HEK293T (cell line): ENCODE measurements at regions not wholly inside any gene's neighbourhood (a gene's known extent, or its start where the extent isn't known, plus 50 kb on each side); places are given as distances from the start of the nearest gene placed in this dataset.

Experiments
- CTCF ChIA-PET: fragments of 350-600 bp; formaldehyde crosslinking; extraction: SDS; loops from one replicate; lab custom pipeline; 2021; ENCODE audit warnings: antibody characterized with exemption, inconsistent platforms; lab: Yijun Ruan, JAX
- POLR2A ChIA-PET: fragments of 350-600 bp; formaldehyde crosslinking; extraction: SDS; loops from one replicate; lab custom pipeline; 2020; ENCODE audit warnings: antibody characterized with exemption, inconsistent platforms; lab: Yijun Ruan, JAX
- DNase-seq: peaks from one replicate; pipeline ENCODE4 v3.0.0; 2012; ENCODE audit warnings: mixed read lengths; ENCODE audit errors: extremely low spot score
- ARNT ChIP-seq: fragments of 450-650 bp; IDR thresholded peaks from 2 replicates; pipeline ENCODE4 v1.6.1; 2017; ENCODE audit warnings: mild to moderate bottlenecking
- BHLHE40 ChIP-seq: fragments of 450-650 bp; IDR thresholded peaks from 2 replicates; pipeline ENCODE4 v1.6.1; 2016; ENCODE audit warnings: mild to moderate bottlenecking, moderate library complexity, borderline replicate concordance
- CTBP1 ChIP-seq: fragments of 450-650 bp; IDR thresholded peaks from 2 replicates; pipeline ENCODE4 v1.6.1; 2016; ENCODE audit warnings: borderline replicate concordance
- ELF4 ChIP-seq: fragments of 450-650 bp; IDR thresholded peaks from 2 replicates; pipeline ENCODE4 v1.6.1; 2017; ENCODE audit warnings: antibody characterized with exemption
- FOXA1 ChIP-seq: fragments of 450-650 bp; IDR thresholded peaks from 2 replicates; pipeline ENCODE4 v1.6.1; 2016; ENCODE audit warnings: mild to moderate bottlenecking
- FOXK2 ChIP-seq: fragments of 450-650 bp; IDR thresholded peaks from 2 replicates; pipeline ENCODE4 v1.6.1; 2016; ENCODE audit warnings: mild to moderate bottlenecking
- FOXM1 ChIP-seq: fragments of 450-650 bp; IDR thresholded peaks from 2 replicates; pipeline ENCODE4 v1.6.1; 2017; ENCODE audit warnings: mild to moderate bottlenecking, borderline replicate concordance
- HDGF ChIP-seq: fragments of 450-650 bp; IDR thresholded peaks from 2 replicates; pipeline ENCODE4 v1.6.1; 2017; ENCODE audit warnings: antibody characterized with exemption, borderline replicate concordance
- L3MBTL2 ChIP-seq: fragments of 450-650 bp; conservative IDR thresholded peaks from 2 replicates; pipeline ENCODE4 v1.6.1; 2016; ENCODE audit warnings: mild to moderate bottlenecking
- LEF1 ChIP-seq: fragments of 450-650 bp; IDR thresholded peaks from 2 replicates; pipeline ENCODE4 v1.6.1; 2017; ENCODE audit warnings: mild to moderate bottlenecking, borderline replicate concordance
- NFRKB ChIP-seq: fragments of 450-650 bp; IDR thresholded peaks from 2 replicates; pipeline ENCODE4 v1.6.1; 2016; ENCODE audit warnings: mild to moderate bottlenecking, moderate library complexity
- SP1 ChIP-seq: fragments of 450-650 bp; IDR thresholded peaks from 2 replicates; pipeline ENCODE4 v1.6.1; 2017
- SUZ12 ChIP-seq: fragments of 450-650 bp; IDR thresholded peaks from 2 replicates; pipeline ENCODE4 v1.6.1; 2016; ENCODE audit warnings: mild to moderate bottlenecking
- TARDBP ChIP-seq: fragments of 450-650 bp; IDR thresholded peaks from 2 replicates; pipeline ENCODE4 v1.6.1; 2016
- ZNF384 ChIP-seq: fragments of 450-650 bp; IDR thresholded peaks from 2 replicates; pipeline ENCODE4 v1.6.1; 2016
- TF ChIP-seq, protein P1 (sequence below): fragments of 450-650 bp; IDR thresholded peaks from 2 replicates; pipeline ENCODE4 v1.6.1; 2016

DNA sequence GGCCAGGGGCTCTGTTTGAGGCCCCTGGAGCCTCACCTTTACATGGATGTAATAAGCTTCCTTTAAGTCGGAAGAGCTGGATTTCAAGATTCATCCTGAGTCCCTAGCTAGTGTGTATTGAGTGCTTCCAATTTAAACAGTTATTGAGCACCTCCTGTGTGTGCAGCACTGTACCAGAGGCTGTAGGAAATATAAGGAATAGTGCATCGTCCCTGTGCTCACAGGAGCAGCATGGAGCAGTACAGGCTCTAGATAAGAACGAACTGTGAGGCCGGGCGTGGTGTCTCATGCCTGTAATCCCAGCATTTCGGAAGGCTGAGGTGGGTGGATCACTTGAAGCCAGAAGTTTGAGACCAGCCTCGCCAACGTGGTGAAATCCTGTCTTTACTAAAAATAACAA is 65.8 kb upstream of the METAP2 start:
- CTCF ChIA-PET = no interaction called here
- TF ChIP-seq FOXK2 = no peak
- no peak for TF ChIP-seq NFRKB
- no peak for TF ChIP-seq SUZ12

DNA sequence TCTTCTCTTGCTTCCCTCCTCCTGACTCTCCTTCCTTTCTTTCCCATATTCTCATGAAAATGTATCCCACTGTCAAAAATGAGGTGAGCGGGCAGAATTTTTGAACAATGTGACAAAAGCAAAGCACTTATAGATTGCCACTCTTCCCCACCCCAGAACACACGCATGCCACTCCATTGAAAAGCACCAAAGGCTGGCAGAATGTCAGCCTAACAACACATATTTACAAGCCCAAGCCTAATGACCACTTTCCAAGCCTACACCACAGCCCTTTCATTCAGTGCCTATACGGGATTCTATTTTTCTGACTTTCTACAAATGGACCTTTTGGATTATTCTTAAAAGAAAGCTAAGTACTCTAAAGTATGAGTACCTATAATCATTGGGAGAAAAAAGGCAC is 62.9 kb upstream of the METAP2 start:
- POLR2A ChIA-PET = no interaction called here

More for the DNA sequence above, 65.8 kb upstream of the METAP2 start:
- no peak for DNase-seq
- POLR2A ChIA-PET = interaction anchor here (2.2 kb wide), 1 partner anchor 66 kb away, joined by 7 read pairs; the partner anchor contains the start of gene METAP2

GRCh38 chr12:95411466-95411865 is 62.5 kb upstream of the METAP2 start:
- ChIA-PET CTCF (no interaction called here), POLR2A (interaction anchor here (1.9 kb wide), 1 partner anchor 62 kb away, joined by 9 read pairs; the partner anchor contains the start of gene METAP2)
- DNase-seq = no peak
- TF ChIP-seq ELF4 (no peak), ARNT (no peak)

More for the DNA sequence above, 62.9 kb upstream of the METAP2 start:
- no peak for DNase-seq
- no peak for TF ChIP-seq LEF1
- TF ChIP-seq, protein P1, sequence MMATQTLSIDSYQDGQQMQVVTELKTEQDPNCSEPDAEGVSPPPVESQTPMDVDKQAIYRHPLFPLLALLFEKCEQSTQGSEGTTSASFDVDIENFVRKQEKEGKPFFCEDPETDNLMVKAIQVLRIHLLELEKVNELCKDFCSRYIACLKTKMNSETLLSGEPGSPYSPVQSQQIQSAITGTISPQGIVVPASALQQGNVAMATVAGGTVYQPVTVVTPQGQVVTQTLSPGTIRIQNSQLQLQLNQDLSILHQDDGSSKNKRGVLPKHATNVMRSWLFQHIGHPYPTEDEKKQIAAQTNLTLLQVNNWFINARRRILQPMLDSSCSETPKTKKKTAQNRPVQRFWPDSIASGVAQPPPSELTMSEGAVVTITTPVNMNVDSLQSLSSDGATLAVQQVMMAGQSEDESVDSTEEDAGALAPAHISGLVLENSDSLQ = no peak
- TF ChIP-seq SP1 = no peak
- TF ChIP-seq TARDBP = no peak
- no peak for TF ChIP-seq FOXK2
- no peak for TF ChIP-seq ZNF384
- TF ChIP-seq HDGF = no peak
- no peak for TF ChIP-seq FOXM1
- TF ChIP-seq SUZ12 = no peak
- no peak for TF ChIP-seq ELF4
- no peak for TF ChIP-seq NFRKB
- no peak for TF ChIP-seq L3MBTL2
- TF ChIP-seq BHLHE40 = no peak
- no peak for TF ChIP-seq FOXA1
- CTCF ChIA-PET = no interaction called here

DNA sequence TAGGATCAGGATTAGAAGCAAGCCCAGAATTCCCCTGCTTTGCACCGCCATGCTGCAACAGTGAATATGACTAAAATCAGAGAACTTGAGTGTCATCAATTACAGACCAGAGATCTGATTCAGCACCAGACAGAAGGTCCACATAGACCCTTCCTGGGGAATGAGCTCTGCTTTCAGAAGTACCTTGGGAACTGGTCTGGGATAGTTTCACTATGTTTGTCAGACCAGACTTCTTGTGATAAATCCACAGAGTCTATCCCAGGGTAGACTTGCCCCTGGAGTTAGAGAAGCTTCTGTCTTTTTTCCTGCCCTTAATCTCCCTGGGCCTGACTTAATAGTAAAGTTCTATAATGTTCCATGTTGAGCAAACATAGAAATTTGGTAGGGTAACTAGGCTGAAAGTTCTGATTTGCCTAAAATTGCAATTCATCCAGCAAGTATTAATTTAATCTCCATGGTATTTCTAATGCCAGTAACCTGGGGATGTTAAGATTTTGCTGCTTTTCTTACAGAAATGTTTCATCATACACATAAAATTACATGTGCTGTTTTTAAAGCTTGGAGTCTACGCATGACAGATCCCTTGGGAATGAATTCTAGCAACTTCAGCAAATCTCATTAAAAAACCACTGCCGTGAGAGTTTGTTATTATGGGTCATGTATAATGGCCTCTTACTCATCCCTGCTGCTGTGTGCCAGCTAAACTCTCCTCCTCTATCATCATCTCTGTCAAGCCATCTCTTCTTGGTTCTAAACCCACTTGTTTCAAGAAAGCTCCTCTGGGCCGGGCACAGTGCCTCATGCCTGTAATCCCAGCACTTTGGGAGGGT is 61.3 kb upstream of the METAP2 start:
- CTCF ChIA-PET = interaction anchor here (0.5 kb wide), 1 partner anchor 29 kb away, joined by 3 read pairs; no protein-coding TSS in a partner anchor
- POLR2A ChIA-PET = interaction anchor here (1.9 kb wide), 1 partner anchor 61 kb away, joined by 9 read pairs; the partner anchor contains the start of gene METAP2
- TF ChIP-seq HDGF = no peak
- TF ChIP-seq FOXM1 = no peak
- no peak for TF ChIP-seq ARNT
- no peak for TF ChIP-seq TARDBP
- TF ChIP-seq FOXK2 = no peak
- TF ChIP-seq NFRKB = no peak
- TF ChIP-seq BHLHE40 = no peak
- TF ChIP-seq CTBP1 = no peak
- no peak for TF ChIP-seq L3MBTL2
- TF ChIP-seq SUZ12 = no peak
- TF ChIP-seq, protein P1 = no peak
- no peak for TF ChIP-seq ELF4
- TF ChIP-seq ZNF384 = no peak
- TF ChIP-seq SP1 = no peak
- TF ChIP-seq LEF1 = no peak
- TF ChIP-seq FOXA1 = no peak
- no peak for DNase-seq

DNA sequence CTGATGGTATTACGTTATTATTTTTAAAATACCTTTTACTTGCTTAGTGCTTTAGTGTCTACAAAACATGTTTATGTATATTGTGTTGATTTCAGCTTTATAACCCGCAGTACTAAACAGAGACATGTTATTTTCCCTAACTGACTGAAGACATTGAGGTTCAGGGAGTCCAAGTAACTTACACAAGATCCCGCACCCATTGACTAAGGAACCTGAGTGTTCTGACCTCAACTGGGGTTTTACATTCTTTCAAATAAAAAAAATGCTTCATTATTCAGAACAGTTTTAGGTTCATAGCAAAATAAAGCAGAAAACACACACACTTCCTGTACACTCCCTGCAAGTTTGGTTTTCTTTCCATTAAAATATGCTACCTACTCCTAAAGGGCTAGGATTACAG is 60.4 kb upstream of the METAP2 start:
- no peak for DNase-seq
- ChIA-PET POLR2A (interaction anchor here (1.9 kb wide), 1 partner anchor 60 kb away, joined by 9 read pairs; the partner anchor contains the start of gene METAP2), CTCF (no interaction called here)
- no peak for TF ChIP-seq BHLHE40
- no peak for TF ChIP-seq NFRKB
- no peak for TF ChIP-seq SUZ12
- TF ChIP-seq SP1 = no peak
- TF ChIP-seq FOXM1 = no peak
- TF ChIP-seq L3MBTL2 = no peak
- TF ChIP-seq ELF4 = no peak
- TF ChIP-seq LEF1 = no peak
- no peak for TF ChIP-seq ARNT

- TF ChIP-seq FOXM1 (no peak), LEF1 (no peak), L3MBTL2 (no peak), ELF4 (no peak), HDGF (no peak), SUZ12 (no peak)
- CTCF ChIA-PET = interaction anchor here (0.6 kb wide), 2 partner anchors 100 to 801 kb away, joined by 3 to 4 read pairs; no protein-coding TSS in a partner anchor
- POLR2A ChIA-PET = no interaction called here
- no peak for DNase-seq
Observed at GRCh38 chr12:95415451-95415850, 58.5 kb upstream of the METAP2 start.

- TF ChIP-seq FOXM1 (no peak), SUZ12 (no peak), NFRKB (no peak), L3MBTL2 (no peak), TARDBP (no peak), ARNT (no peak), HDGF (no peak), SP1 (no peak), ELF4 (no peak), FOXK2 (no peak), ZNF384 (no peak), FOXA1 (no peak), BHLHE40 (no peak), LEF1 (no peak)
- TF ChIP-seq, protein P1 = no peak
- POLR2A ChIA-PET = no interaction called here
- CTCF ChIA-PET = interaction anchor here (0.6 kb wide), 2 partner anchors 100 to 801 kb away, joined by 3 to 4 read pairs; no protein-coding TSS in a partner anchor
- DNase-seq = no peak
Observed at GRCh38 chr12:95416111-95416636, 57.8 kb upstream of the METAP2 start.
